ENCODE measurements at regions not wholly inside any gene's neighbourhood (a gene's known extent, or its start where the extent isn't known, plus 50 kb on each side); places are given as distances from the start of the nearest gene placed in this dataset.
"Not testable (repeated sequence)": the region's sequence is repeated elsewhere in the genome, so short reads cannot be mapped to it uniquely, and the experiment has no call there.

- TF ChIP-seq CTCF (conservative IDR thresholded peaks at IDR 0.05), result no peak
- no peak overlapping the region for H3K4me3 Mint-ChIP-seq
- H3K27me3 Mint-ChIP-seq, result peaks cover 9% of the 10 kb centered on the region
- H3K4me1 Mint-ChIP-seq (ENCODE audit: unreplicated experiment), result peaks cover 23% of the 10 kb centered on the region
- H3K27ac Mint-ChIP-seq, result no peak overlapping the region
- no peaks in the 10 kb centered on the region for H3K36me3 Mint-ChIP-seq
- H3K9me3 Mint-ChIP-seq, result peaks cover 3% of the 10 kb centered on the region
- peak; percentile 15 for DNase-seq (ENCODE audit: extremely low spot score, unreplicated experiment)
These were observed 300.1 kb downstream of the MYCN start for GRCh38 chr2:16240402-16240801.

- TF ChIP-seq CTCF (conservative IDR thresholded peaks at IDR 0.05), result no peak
- DNase-seq (ENCODE audit: extremely low spot score, unreplicated experiment), result peak; percentile 22
- no peak overlapping the region for H3K27ac Mint-ChIP-seq
- H3K4me3 Mint-ChIP-seq, result no peak overlapping the region
- H3K4me1 Mint-ChIP-seq (ENCODE audit: unreplicated experiment), result peaks cover 26% of the 10 kb centered on the region
- H3K27me3 Mint-ChIP-seq, result peaks cover 9% of the 10 kb centered on the region
- peaks cover 3% of the 10 kb centered on the region for H3K9me3 Mint-ChIP-seq
- no peaks in the 10 kb centered on the region for H3K36me3 Mint-ChIP-seq
These were observed 299.0 kb downstream of the MYCN start for GRCh38 chr2:16239296-16239850.

GRCh38 chr2:16238786-16239185, 298.4 kb downstream of the MYCN start:
- Mint-ChIP-seq H3K4me3 (no peak overlapping the region), H3K36me3 (no peaks in the 10 kb centered on the region), H3K4me1 (ENCODE audit: unreplicated experiment) (peaks cover 26% of the 10 kb centered on the region), H3K27me3 (peaks cover 9% of the 10 kb centered on the region), H3K9me3 (peaks cover 3% of the 10 kb centered on the region), H3K27ac (no peak overlapping the region)
- no peak for TF ChIP-seq CTCF (conservative IDR thresholded peaks at IDR 0.05)
- DNase-seq (ENCODE audit: extremely low spot score, unreplicated experiment), result no peak

GRCh38 chr2:16238001-16238761, 297.8 kb downstream of the MYCN start:
- H3K36me3 Mint-ChIP-seq, result no peaks in the 10 kb centered on the region
- DNase-seq (ENCODE audit: extremely low spot score, unreplicated experiment), result peak; percentile 32

DNA sequence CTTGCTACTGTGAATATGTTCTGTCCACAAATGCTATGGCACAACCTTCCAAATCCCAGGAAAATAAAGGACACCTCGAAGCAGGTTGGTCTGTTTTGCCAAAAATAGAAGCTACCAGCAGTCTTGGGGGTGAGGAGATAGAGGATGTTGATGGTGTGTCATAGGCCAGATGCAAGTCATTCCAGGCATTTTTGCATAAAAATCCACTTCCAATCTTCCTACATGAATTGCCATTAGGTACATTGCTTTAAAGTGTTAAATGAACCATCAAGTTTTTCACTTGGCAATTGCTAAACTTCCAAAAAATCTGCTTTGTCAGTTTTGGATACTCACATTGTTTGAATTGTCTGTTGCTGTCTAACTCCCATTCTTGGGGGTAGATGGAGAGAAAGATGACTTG, 295.4 kb downstream of the MYCN start:
- Mint-ChIP-seq H3K9me3 (peaks cover 3% of the 10 kb centered on the region), H3K27me3 (peaks cover 6% of the 10 kb centered on the region), H3K27ac (no peak overlapping the region), H3K36me3 (no peaks in the 10 kb centered on the region), H3K4me1 (ENCODE audit: unreplicated experiment) (peaks cover 18% of the 10 kb centered on the region), H3K4me3 (no peak overlapping the region)
- DNase-seq (ENCODE audit: extremely low spot score, unreplicated experiment), result no peak
- TF ChIP-seq CTCF (conservative IDR thresholded peaks at IDR 0.05), result no peak

More at GRCh38 chr2:16238001-16238761, 297.8 kb downstream of the MYCN start:
- Mint-ChIP-seq H3K27me3 (peaks cover 6% of the 10 kb centered on the region), H3K4me3 (no peak overlapping the region), H3K4me1 (ENCODE audit: unreplicated experiment) (peaks cover 26% of the 10 kb centered on the region), H3K9me3 (peaks cover 3% of the 10 kb centered on the region), H3K27ac (no peak overlapping the region)
- TF ChIP-seq CTCF (conservative IDR thresholded peaks at IDR 0.05), result no peak

GRCh38 chr2:16235291-16235690, 294.9 kb downstream of the MYCN start:
- not testable (repeated sequence) for DNase-seq (ENCODE audit: extremely low spot score, unreplicated experiment); H3K27me3 Mint-ChIP-seq; H3K4me3 Mint-ChIP-seq; H3K27ac Mint-ChIP-seq; H3K9me3 Mint-ChIP-seq; H3K36me3 Mint-ChIP-seq
- peaks cover 18% of the 10 kb centered on the region for H3K4me1 Mint-ChIP-seq (ENCODE audit: unreplicated experiment)

All from type B pancreatic cell (in vitro differentiated cells).